Erythroblast (primary cell): ENCODE measurements at regions not wholly inside any gene's neighbourhood (a gene's known extent, or its start where the extent isn't known, plus 50 kb on each side); places are given as distances from the start of the nearest gene placed in this dataset.
"Not testable (repeated sequence)": the region's sequence is repeated elsewhere in the genome, so short reads cannot be mapped to it uniquely, and the experiment has no call there.

Experiments used
- DNase-seq, 2 experiments: peaks; one replicate each; lab custom pipeline; 2025; lab: John Stamatoyannopoulos, UW

DNA sequence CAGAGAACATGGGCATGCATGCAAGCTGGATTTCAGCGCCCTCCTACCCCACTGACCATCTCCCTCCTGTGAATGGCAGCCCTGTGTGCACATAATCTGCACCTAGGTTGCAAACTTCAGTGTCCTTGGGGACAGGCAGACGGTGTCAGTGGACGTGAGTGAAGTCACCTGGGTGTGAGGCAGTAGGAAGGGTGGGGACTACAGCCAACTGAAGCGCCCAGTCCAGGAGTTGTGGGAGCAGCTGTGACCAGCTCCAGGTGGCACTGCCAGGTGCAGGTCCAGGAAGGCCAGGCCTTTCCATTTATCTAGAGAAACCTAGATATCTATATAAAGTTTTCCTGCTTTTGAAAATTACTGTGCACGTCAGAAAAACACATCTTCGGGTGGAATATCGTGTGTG, 152.3 kb downstream of the BCL2L11 start:
- not testable (repeated sequence) for DNase-seq

DNA sequence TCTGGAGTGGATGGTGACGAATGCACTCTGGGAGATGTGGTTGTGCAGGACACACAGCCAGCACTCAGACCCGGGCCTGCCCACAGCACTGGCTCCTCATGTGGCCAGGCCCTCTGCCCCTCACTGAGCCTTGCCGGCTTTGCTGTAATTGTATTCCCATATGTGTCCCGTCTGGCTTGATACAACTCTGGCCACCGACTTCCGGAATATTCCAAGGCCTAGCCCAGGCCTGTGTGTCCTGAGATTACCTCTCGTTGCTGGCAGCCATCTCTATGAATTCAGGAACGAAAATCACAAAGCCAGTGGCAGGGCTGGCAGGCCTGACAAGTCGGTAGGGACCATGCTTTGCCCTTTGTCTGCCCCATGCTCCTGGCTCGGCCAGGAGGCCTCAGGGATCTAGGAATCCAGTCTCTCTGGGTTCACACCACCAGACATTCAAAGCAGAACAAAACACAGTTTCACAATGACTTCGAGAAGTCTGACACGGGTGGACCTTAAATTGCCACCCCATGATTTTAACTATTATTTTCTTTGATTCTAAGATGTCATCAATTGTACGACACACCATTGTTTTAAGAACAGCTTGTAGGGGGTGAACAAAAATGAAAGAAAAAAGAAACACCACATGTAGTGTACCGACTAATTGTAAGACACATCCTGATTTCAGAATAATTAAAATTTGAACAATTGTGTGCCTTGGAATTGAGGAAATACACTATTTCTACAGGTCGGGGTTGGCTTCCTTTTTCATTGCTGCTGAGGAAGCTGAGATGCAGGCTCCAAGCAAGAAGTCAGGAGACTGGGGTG, 154.5 kb downstream of the BCL2L11 start:
- DNase-seq = not testable (repeated sequence)

DNA sequence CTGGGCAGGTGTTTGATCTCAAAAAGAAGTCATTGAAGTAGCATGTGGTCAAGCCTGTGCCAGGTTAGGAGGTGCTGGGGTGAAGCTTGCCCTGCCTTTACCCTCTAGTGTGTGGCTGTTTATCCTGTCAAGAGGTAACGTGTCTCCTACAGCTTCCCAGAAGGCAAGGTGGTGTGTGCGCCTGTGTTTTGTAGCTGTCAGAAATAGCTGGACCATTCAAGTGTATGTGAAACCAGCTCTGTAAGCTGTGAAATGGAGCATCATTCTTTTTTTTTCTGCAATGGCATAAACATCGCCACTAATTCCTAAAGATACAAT, 155.1 kb downstream of the BCL2L11 start:
- not testable (repeated sequence) for DNase-seq

DNA sequence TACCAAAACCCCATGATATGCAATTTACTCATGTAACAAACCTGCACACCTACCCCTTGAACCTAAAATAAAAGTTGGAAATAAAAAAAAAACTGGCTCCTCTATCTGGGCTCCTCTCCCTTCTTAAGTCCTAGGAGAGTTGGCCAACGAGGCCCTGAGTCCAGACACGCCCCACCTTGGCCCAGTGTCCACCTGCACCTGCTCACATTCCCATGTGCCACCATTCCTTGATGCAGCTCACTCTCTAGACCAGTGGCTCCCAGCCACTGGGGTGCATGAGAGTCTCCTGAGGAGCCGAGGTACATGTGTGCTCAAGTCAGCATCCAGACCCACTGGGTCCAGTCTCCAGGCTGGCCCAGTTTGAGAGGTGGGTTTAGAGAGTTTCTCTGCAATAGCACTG, 157.4 kb downstream of the BCL2L11 start:
- DNase-seq = not testable (repeated sequence)

DNA sequence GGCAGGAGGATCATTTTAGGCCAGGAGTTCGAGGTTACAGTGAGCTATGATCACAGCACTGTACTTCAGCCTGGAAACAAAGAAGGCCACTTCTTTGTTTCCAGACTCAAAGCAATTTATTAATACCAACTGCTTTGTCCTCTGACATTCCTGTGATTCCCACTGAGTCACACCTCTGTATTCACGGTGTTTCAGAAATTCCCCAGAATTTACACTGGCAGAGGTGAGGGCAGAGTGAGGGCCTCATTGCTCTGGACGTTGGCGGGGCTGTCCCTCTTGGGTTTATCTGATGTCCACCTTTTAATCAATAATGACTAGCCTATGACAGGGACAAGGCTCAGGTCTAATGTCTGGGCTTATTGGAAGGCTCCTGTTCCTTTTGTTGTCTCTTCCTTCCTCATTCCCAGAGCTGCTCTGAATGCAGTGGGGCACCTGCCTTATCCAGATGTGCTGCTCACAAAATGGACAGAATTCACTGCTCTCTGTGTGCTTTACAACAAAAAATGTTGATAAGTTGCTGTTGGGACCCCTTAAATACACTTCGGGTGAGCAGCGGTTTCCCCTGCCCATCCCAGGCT, 160.1 kb downstream of the BCL2L11 start:
- not testable (repeated sequence) for DNase-seq

DNA sequence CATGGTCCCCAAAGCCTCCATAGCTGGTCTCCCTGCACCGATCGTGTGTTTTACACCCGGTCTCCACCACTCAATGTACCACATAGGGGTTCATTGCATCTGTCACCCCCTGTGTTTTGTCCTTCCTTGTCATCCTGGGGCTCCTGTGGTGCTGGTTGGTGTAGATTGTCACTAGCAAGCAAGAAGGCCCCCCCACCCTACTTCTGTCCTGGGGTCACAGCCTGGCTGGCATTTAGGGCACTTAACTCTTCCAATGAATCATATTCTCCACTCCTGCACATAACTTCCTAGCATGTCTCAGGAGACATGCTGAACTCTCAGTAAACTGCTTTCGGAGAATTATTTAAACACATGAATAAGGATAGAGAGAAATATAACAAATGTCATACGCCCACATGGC, 161.4 kb downstream of the BCL2L11 start:
- not testable (repeated sequence) for DNase-seq

DNA sequence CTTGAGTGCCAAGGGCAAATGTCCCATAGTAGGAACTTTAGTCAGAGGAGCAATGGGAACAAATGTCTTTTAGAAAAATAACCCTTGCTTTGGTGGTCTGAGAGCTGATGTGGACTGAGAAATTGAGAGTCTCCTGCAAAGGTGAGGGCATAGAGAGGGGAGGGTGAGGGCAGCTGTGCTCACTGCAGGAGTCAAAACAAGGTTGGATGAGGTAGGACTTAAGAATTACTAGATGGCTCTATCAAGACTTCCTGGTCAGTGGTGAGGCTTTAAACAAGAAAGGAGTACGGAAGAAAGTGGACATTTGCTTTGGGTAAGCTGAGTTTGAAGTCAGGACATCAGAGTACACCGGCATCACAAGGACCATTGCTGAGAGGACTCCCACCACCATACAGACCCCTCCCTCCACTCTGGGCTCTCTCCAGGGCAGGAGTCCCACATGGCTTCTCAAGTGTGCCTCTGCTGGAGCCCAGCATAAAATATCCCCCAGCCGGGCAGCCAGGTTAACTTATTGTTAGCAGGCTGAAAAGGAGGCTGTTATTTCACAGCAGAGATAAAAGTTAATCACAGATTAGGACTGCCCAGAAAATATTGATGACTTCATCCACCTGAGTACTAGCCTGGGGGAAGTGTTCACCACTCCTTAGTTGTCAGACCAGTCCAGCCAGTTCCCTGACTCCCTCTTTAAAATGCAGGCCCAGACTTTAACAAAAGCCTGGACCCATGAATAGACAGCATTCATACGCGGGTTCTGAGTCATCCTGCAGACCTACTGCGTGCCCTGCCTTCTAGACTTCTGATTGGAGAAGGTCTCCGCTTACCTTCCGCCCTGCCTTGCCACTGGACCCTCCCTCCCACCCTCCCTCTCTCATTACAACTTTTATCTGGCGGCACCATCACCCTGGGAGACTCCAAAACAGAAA, 167.2 kb downstream of the BCL2L11 start:
- not testable (repeated sequence) for DNase-seq

DNA sequence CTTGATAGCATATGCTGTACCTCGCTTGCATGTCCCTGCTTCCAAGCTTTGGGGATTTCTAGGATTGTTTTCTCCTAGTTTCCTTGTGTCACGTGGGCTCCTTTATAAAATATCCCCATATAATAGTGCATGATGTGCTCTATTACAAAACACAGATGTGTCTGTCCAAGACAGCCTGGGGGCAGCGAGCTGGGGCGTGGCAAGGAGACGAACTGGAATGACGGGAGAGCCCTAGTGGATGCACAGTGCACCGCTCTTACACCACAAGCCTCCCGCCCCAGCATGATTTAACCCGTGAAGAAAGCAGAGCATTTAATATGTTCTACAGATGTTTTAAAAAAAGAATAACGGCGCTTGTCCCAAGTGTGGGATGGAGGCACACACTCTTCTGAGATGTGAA, 169.7 kb downstream of the BCL2L11 start:
- not testable (repeated sequence) for DNase-seq

DNA sequence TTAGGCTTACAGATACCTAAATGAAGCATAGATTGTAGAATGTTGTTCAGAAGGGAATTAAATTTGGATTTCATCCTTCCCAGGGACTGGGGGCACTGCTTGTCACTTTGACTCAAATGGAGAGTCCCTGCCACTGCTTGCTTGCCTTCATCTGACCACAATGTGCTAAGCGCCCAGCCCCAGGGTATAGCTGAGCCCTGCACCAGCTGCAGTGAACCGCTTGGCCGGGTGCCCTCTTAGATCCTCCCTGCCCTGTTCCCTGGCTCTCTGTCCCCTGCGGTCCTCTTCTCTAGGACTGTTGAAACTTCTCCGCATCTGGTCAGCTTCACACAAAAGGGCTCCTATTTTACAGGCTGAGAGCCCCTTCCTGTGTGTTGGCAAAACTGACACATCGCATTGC, 170.9 kb downstream of the BCL2L11 start:
- not testable (repeated sequence) for DNase-seq

DNA sequence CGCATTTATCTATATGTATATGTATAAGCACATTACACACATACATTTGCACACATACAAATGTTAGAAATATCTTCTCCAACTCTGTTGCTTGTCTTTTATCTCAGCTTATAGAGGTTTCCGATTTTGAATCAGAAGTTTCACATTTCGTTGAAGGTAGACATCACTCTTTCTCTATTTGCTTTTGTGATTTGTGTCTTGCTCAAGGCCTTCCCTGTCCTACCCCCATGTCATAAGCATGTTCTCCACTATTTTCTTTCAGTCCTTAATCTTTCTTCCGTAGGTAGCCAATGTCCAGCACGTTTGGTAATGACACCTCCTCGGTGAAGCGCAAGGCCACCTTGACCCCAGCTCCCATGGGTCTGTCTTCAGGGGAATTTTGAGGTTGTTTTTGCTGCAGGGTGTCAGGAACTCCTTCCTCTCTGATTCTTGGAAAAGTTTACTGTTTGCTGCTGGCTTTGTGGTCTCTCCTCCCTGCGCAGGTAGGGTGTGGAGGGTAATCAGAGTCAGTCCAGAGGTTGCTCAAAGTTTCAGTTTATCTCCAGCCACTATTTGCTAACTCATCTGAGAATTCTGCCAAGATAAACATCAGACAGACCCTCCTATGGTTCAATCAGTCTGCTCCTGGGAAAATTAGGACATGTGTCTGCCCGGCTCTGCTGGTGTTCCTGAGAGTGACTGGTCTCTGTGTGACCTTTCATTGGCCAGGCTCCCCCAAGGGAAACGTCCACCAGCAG, 171.7 kb downstream of the BCL2L11 start:
- DNase-seq = not testable (repeated sequence)

DNA sequence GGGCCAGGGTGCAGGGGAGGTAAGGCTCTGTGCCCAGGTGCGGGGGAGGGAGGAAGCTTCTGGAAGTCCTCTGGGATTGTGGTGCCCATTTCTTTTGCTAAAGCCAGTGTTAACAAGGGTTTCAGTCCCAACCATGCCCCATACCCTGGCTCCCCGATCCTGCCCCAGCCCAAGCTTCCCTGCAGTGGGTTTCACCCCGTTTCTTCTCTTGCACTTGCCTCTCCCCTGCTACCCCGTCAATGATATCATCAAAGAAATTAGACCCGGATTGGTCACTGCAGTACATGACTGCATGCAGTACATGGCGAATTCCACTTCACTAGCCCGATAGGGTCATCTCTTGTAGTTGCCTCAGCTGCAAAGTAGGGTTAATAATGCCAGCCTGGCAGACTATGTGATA, 174.0 kb downstream of the BCL2L11 start:
- DNase-seq = not testable (repeated sequence)

DNA sequence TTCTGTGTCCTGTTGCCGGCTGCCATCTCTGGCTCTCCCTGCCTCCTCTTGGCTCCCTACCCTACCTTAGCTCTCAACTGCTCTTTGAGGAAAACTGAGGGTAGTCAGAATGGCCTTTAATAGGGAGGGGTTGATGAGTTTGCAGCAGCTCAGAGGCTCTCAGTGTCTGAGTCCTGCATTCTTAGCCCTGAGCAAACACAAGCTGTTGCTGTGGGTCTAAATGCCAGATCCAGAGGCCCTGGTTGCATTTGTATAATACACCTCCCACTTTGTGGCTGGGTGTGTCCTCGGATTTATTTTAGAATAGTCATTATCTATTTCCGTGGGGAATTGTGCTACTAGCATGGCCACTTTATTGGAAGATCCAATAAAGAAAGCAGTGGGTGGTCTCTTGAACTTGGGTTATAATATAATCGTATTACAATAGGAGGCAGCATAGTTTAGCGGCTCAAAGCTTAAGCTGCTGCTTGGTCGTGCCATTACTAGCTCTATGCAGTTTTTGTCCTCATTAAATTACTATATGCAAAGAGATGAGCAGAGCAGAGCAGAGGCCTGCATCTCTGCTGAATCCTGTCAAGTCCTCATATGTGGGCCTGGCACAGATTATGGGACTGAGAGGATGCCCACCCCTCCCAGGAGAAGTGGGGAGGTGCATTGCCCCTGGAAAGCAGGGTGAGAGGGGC, 175.5 kb downstream of the BCL2L11 start:
- DNase-seq = not testable (repeated sequence)

DNA sequence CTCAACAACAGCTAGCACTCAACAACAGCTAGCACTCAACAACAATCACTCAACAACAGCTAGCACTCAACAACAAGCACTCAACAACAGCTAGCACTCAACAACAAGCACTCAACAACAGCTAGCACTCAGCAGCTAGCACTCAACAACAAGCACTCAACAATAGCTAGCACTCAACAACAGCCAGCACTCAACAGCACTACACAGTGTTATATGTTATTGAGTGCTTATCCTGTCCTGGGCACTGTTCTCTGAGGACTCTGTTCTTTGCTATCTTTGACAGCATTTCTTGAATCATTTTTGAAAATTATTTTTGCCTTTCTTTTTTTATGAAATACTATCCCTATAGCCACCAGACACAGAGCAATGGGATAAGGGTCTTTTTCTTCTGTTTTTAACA, 176.4 kb downstream of the BCL2L11 start:
- not testable (repeated sequence) for DNase-seq

DNA sequence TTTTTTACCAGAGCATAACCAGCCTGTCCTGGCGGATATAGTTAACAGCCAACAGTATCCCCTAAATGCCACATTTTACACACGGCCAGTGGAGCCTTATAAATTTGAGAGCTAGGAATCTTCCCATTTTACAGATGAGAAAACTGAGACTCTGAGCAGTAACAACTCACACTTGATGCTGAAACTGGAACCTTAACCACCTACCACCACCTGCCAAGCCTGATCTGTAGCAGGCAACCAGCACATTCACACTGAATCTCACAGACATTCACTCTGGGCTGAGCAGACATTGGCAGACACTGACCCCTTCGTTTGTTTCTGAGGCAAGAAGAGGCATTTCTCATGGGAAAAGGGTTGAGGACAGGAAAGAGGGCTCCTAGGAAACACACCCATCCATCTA, 178.2 kb downstream of the BCL2L11 start:
- DNase-seq = not testable (repeated sequence)

DNA sequence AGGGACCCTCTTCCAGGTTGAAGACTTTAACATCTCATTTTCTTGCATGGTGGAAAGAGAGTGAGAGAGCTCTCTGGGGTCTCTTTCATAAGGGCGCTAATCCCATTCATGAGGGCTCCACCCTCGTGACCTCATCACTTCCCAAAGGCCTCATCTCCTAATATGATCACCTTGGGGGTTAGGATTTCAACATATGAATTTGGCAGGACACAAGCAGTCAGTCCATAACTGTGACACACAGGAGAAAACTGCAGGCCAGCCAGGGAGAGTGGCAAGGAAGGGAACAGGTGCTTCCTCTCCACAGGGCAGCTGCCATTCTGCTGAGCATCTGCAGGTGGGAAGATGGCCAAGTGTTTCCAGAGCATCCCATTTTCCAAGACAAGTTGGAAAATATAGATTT, 178.9 kb downstream of the BCL2L11 start:
- not testable (repeated sequence) for DNase-seq

DNA sequence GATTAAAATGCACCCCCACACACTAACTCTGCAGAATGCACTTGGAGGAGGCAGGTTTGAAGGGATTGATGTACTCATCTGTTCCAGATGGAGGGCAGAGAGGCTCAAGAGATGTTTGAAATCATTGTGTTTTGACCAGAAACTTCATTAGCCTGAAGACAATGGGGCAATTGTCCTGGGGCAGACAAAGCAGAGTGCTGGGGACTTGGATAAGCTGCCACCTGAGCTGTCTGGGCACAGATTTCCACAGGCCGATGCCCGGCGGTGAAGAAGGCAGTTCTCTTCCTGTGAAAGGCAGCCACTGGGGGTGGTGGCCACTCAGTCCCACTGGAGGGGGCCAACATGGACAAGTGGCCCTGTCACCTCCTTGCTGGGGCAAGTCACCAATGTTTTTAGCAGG, 181.0 kb downstream of the BCL2L11 start:
- DNase-seq = not testable (repeated sequence)

DNA sequence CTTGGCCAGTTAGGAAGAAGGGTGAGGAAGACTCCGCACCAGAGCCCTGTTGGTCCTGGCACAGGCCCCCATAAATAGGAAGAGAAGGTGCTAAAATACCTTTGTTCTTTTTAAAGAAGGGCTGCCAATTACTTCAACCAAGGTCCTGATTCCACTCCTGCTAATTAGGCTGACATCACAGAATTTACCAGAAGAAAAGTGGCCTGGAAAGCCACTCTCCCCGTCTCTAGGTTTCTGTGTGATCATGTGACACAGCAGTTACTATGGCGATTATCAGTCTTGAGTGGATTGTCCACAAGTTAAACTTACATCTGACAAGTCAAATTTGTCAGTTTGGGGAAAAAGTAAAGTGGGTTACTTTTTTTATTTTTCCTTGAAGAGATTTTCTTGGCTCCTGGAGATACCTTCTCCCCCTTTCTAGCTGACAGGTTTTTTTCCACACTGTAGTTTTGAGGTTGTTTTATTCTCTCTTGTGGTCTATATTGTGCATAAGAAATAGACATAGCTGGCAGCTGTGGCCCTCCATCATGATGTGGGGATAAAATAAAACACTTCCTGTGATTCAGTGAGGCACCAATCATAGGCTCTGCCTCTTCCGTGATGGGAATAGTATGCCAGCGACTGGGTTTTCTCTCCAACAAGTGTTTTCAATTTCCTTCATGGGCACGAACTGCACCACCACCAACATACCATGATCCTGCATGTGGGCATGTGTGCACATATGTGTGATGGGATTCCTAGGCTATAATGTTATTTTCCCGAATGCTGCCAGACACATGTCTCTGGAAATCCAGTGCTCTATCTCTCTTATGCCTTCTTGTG, 181.9 kb downstream of the BCL2L11 start:
- not testable (repeated sequence) for DNase-seq

DNA sequence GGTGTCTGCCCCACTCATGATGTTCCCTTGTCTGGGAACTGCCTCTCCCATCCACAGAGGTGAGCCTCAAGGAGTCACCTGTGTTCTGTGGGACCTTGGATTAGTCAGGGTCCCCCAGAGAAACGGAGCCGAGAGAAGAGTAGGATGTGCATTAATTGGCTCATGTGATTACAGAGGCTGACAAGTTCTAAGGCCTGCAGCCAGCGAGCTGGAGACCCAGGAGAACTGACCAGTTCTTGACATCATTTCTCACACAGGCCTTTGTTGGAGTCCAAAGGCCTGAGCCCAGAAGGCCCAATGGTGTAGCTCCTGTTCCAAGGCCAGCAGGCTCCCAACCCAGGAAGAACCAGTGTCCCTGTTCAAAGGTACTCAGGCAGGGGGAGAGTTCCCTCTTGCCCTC, 186.6 kb downstream of the BCL2L11 start:
- DNase-seq = not testable (repeated sequence)

DNA sequence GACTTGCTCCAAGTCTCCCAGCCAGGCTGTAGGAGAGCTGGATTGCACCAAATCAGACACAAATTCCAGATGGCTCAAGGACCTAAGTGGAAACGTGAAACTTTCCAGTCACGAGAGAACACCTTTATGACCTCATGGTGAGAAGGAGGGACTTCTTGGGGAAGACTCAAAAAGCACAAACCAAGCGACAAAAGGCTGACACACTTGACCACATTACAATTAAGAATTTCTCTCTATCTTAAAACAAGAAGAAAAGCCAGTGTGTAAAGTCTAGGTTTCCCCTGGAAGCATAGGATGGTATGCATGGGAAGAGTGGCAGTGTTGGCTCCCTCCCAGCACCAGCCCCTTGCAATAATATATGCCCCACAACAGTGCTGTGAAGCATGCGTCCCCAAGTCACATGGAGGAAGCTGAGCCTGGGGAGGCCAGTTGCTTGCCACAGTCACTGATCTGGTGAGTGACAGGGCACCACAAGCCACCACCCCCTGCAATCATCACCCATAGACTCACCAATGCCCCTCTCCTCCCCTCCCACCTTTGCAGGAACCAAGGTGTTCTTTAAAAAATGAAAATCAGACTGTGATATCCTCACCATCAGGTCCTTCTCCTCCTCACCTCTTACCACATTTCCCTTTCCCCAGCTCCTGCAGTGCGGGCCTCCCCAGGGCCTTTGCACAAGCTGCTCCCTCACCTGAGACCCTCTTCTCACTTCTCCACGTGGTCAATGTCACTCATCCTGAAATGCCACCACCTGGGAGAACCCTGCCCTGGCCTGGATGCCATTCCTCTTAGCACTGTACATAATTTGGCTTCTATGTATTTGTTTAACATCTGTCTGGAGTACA, 188.7 kb downstream of the BCL2L11 start:
- DNase-seq = not testable (repeated sequence)
